HCT116 (cell line): ENCODE measurements at regions not wholly inside any gene's neighbourhood (a gene's known extent, or its start where the extent isn't known, plus 50 kb on each side); places are given as distances from the start of the nearest gene placed in this dataset.

Experiments
- CBX3 ChIP-seq: IDR thresholded peaks from 2 replicates; pipeline ENCODE4 v1.6.1; 2012; ENCODE audit warnings: low read depth
- CTCF ChIP-seq, 3 experiments: fragments of 200-600 bp in 1 of 3; sonication (generic) in 1 of 3; IDR thresholded peaks in 2 of 3; conservative IDR thresholded peaks in 1 of 3; 2 replicates each; pipeline ENCODE4 v1.5.1; 2012 to 2017; ENCODE audit warnings: low read depth in 2 of 3, low read length in 2 of 3, antibody characterized with exemption in 1 of 3, borderline replicate concordance in 1 of 3, control low read depth in 1 of 3, mild to moderate bottlenecking in 1 of 3, mixed read lengths in 1 of 3, mixed run types in 1 of 3, moderate library complexity in 1 of 3; ENCODE audit not compliant: insufficient read depth in 1 of 3
- POLR2A ChIP-seq: IDR thresholded peaks from 2 replicates; pipeline ENCODE4 v1.7.0; 2011; ENCODE audit warnings: borderline replicate concordance; ENCODE audit not compliant: insufficient read depth, insufficient read length; ENCODE audit errors: extremely low read depth
- ZNF274 ChIP-seq: fragments of 200-500 bp; sonication (Bioruptor generic); IDR thresholded peaks from 2 replicates; pipeline ENCODE4 v1.6.1; 2014; ENCODE audit warnings: mild to moderate bottlenecking, low read depth, low read length, inconsistent platforms

- no peak for TF ChIP-seq CBX3
- no peak for TF ChIP-seq CTCF (IDR thresholded peaks at IDR 0.05 in 2 of 3, conservative IDR thresholded peaks at IDR 0.05 in 1 of 3; ENCODE audit: borderline replicate concordance in 1 of 3, insufficient read depth in 1 of 3, low read depth in 2 of 3, low read length in 2 of 3)
- no peak for TF ChIP-seq POLR2A
- TF ChIP-seq ZNF274, result no peak
These were observed 498.9 kb downstream of the SLC6A15 start for GRCh38 chr12:84413656-84414055.
